ENCODE measurements at regions not wholly inside any gene's neighbourhood (a gene's known extent, or its start where the extent isn't known, plus 50 kb on each side); places are given as distances from the start of the nearest gene placed in this dataset.

DNA sequence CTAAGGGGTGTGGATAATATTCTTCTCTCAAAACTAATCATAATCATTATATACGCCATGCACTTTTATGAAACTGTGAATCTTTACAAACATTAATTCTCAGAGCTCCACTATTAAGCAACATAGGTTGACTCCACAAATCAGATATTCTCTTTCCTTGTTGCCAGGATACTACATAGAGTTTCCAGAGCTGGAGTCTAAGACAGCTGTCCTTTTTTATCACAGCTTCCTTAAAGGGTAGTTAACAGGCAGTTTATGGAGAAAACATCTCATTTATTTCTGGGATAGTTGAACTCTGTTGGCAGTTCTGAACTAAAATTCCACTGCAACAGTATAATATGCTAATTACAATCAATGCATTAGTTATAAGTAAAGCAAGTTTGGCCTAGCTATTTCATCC lies 152.1 kb upstream of the PPP1R2C start:
- TF ChIP-seq, protein P1, sequence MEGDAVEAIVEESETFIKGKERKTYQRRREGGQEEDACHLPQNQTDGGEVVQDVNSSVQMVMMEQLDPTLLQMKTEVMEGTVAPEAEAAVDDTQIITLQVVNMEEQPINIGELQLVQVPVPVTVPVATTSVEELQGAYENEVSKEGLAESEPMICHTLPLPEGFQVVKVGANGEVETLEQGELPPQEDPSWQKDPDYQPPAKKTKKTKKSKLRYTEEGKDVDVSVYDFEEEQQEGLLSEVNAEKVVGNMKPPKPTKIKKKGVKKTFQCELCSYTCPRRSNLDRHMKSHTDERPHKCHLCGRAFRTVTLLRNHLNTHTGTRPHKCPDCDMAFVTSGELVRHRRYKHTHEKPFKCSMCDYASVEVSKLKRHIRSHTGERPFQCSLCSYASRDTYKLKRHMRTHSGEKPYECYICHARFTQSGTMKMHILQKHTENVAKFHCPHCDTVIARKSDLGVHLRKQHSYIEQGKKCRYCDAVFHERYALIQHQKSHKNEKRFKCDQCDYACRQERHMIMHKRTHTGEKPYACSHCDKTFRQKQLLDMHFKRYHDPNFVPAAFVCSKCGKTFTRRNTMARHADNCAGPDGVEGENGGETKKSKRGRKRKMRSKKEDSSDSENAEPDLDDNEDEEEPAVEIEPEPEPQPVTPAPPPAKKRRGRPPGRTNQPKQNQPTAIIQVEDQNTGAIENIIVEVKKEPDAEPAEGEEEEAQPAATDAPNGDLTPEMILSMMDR (IDR thresholded peaks at IDR 0.05): no peak
- Histone ChIP-seq H3K79me2 (ENCODE audit: insufficient read depth, low read length) (no peaks in the 10 kb centered on the region), H4K20me1 (ENCODE audit: insufficient read depth, low read length) (no peaks in the 10 kb centered on the region), H3K9me3 (replicated peaks in 1 of 2; ENCODE audit: control insufficient read depth in 1 of 2, insufficient read depth in 1 of 2, low read length in 2 of 2) (no peaks in the 10 kb centered on the region), H3K4me3 (replicated peaks in 1 of 3; ENCODE audit: low read depth in 2 of 3, low read length in 3 of 3) (no peak overlapping the region), H3K4me2 (replicated peaks; ENCODE audit: extremely low read depth, low read length, poor library complexity, severe bottlenecking) (no peak overlapping the region), H3K9ac (ENCODE audit: insufficient read depth, low read length, poor library complexity, severe bottlenecking) (no peak overlapping the region), H3K27me3 (ENCODE audit: control insufficient read depth in 2 of 2, insufficient read depth in 2 of 2, low read length in 2 of 2) (no peaks in the 10 kb centered on the region), H3K27ac (ENCODE audit: low read depth in 1 of 2, low read length in 2 of 2) (no peak overlapping the region), H3K36me3 (replicated peaks in 1 of 2; ENCODE audit: control insufficient read depth in 1 of 2, insufficient read depth in 2 of 2, low read length in 2 of 2) (no peaks in the 10 kb centered on the region), H3K4me1 (ENCODE audit: control insufficient read depth in 1 of 2, insufficient read depth in 2 of 2, low read length in 2 of 2) (peaks cover 0 to 8% of the 10 kb centered on the region in 2 donors), H2AFZ (ENCODE audit: insufficient read depth, low read depth, low read length, poor library complexity, severe bottlenecking) (no peak overlapping the region)
- Mint-ChIP-seq H3K36me3 (no peaks in the 10 kb centered on the region), H3K9me3 (no peaks in the 10 kb centered on the region), H3K27me3 (ENCODE audit: low read depth in 3 of 3) (peaks cover 1 to 5% (median 1%) of the 10 kb centered on the region in 3 donors), H3K4me1 (peaks cover 14% of the 10 kb centered on the region), H3K27ac (no peak overlapping the region), H3K4me3 (no peak overlapping the region)
- intact Hi-C loops (cut with micrococcal nuclease): no loop called here
- no CpG with 5 or more reads among the region's 1 CpG for WGBS (ENCODE audit: insufficient coverage)
- DNase-seq: no peak

DNA sequence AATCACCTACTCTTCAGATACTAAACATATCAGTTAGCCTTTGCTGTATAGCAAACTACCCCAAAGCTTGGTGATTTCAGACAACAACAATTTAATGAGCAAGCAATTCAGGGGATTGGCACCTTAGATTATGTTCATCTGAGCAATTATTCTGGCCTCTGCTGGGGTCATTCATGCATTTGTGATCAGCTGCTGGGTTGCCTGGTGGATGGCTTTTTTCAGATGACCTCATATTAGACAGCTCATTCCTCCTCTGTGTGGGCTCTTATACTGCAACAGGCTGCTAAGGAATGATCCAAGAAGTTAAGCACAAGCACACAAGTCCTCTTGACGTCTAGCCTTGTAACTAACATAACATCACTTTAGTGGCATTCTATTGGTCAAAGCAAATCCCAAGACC lies 153.0 kb upstream of the PPP1R2C start:
- Histone ChIP-seq H3K9ac (ENCODE audit: insufficient read depth, low read length, poor library complexity, severe bottlenecking) (no peak overlapping the region), H2AFZ (ENCODE audit: insufficient read depth, low read depth, low read length, poor library complexity, severe bottlenecking) (no peak overlapping the region), H3K27ac (ENCODE audit: low read depth in 1 of 2, low read length in 2 of 2) (no peak overlapping the region), H3K9me3 (replicated peaks in 1 of 2; ENCODE audit: control insufficient read depth in 1 of 2, insufficient read depth in 1 of 2, low read length in 2 of 2) (no peaks in the 10 kb centered on the region), H3K4me3 (replicated peaks in 1 of 3; ENCODE audit: low read depth in 2 of 3, low read length in 3 of 3) (no peak overlapping the region), H3K4me2 (replicated peaks; ENCODE audit: extremely low read depth, low read length, poor library complexity, severe bottlenecking) (no peak overlapping the region), H3K27me3 (ENCODE audit: control insufficient read depth in 2 of 2, insufficient read depth in 2 of 2, low read length in 2 of 2) (no peaks in the 10 kb centered on the region), H3K4me1 (ENCODE audit: control insufficient read depth in 1 of 2, insufficient read depth in 2 of 2, low read length in 2 of 2) (peaks cover 0 to 8% of the 10 kb centered on the region in 2 donors), H4K20me1 (ENCODE audit: insufficient read depth, low read length) (no peaks in the 10 kb centered on the region), H3K79me2 (ENCODE audit: insufficient read depth, low read length) (no peaks in the 10 kb centered on the region), H3K36me3 (replicated peaks in 1 of 2; ENCODE audit: control insufficient read depth in 1 of 2, insufficient read depth in 2 of 2, low read length in 2 of 2) (no peaks in the 10 kb centered on the region)
- H3K4me3 Mint-ChIP-seq: no peak overlapping the region
- TF ChIP-seq, protein P1 (IDR thresholded peaks at IDR 0.05): no peak
- intact Hi-C loops (cut with micrococcal nuclease): no loop called here
- H3K27me3 Mint-ChIP-seq (ENCODE audit: low read depth in 3 of 3): peaks cover 0 to 5% (median 1%) of the 10 kb centered on the region in 3 donors
- no peaks in the 10 kb centered on the region for H3K9me3 Mint-ChIP-seq
- H3K4me1 Mint-ChIP-seq: peaks cover 14% of the 10 kb centered on the region
- no peaks in the 10 kb centered on the region for H3K36me3 Mint-ChIP-seq
- no peak overlapping the region for H3K27ac Mint-ChIP-seq
- no peak for DNase-seq
- WGBS (ENCODE audit: insufficient coverage): no CpG with 5 or more reads among the region's 1 CpG
